ENCODE measurements at regions not wholly inside any gene's neighbourhood (a gene's known extent, or its start where the extent isn't known, plus 50 kb on each side); places are given as distances from the start of the nearest gene placed in this dataset.

- Histone ChIP-seq H3K9ac (ENCODE audit: low read length) (no peak overlapping the region), H2AFZ (ENCODE audit: low read depth, low read length, poor library complexity, severe bottlenecking) (no peak overlapping the region), H3K9me2 (ENCODE audit: insufficient read depth) (no peaks in the 10 kb centered on the region), H3K4me1 (ENCODE audit: control insufficient read depth in 1 of 2, insufficient read depth in 2 of 2, low read length in 2 of 2) (no peaks in the 10 kb centered on the region), H4K20me1 (ENCODE audit: insufficient read depth) (no peaks in the 10 kb centered on the region), H3K27ac (ENCODE audit: low read depth, low read length) (no peak overlapping the region), H3K4me3 (replicated peaks in 1 of 2; ENCODE audit: low read depth in 1 of 2, low read length in 2 of 2) (no peak overlapping the region), H3K9me3 (ENCODE audit: control insufficient read depth in 1 of 2, insufficient read depth in 1 of 2, low read depth in 1 of 2, low read length in 2 of 2) (no peaks in the 10 kb centered on the region), H3K27me3 (ENCODE audit: insufficient read depth, low read length) (no peaks in the 10 kb centered on the region), H3K4me2 (ENCODE audit: low read length) (no peak overlapping the region), H3K79me2 (ENCODE audit: insufficient read depth, low read length) (no peaks in the 10 kb centered on the region), H3K36me3 (ENCODE audit: control insufficient read depth in 1 of 2, insufficient read depth in 2 of 2, low read length in 2 of 2) (no peaks in the 10 kb centered on the region)
- ATAC-seq (no peak), DNase-seq (ENCODE audit: low read depth, low spot score) (no peak)
- ChIA-PET CTCF (no interaction called here), RAD21 (ENCODE audit: low non-redundant PET in 1 of 2, low total read pairs in 2 of 2, uncharacterized antibody in 2 of 2, unreplicated experiment in 2 of 2) (no interaction called here), POLR2A (no interaction called here)
- TF ChIP-seq EZH2phosphoT487 (IDR thresholded peaks at IDR 0.05; ENCODE audit: borderline replicate concordance) = no peak
- no peak for TF ChIP-seq POLR2A (IDR thresholded peaks at IDR 0.05; ENCODE audit: borderline replicate concordance, extremely low read depth, insufficient read depth, insufficient read length)
- TF ChIP-seq, protein P1, sequence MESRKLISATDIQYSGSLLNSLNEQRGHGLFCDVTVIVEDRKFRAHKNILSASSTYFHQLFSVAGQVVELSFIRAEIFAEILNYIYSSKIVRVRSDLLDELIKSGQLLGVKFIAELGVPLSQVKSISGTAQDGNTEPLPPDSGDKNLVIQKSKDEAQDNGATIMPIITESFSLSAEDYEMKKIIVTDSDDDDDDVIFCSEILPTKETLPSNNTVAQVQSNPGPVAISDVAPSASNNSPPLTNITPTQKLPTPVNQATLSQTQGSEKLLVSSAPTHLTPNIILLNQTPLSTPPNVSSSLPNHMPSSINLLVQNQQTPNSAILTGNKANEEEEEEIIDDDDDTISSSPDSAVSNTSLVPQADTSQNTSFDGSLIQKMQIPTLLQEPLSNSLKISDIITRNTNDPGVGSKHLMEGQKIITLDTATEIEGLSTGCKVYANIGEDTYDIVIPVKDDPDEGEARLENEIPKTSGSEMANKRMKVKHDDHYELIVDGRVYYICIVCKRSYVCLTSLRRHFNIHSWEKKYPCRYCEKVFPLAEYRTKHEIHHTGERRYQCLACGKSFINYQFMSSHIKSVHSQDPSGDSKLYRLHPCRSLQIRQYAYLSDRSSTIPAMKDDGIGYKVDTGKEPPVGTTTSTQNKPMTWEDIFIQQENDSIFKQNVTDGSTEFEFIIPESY (IDR thresholded peaks at IDR 0.05; ENCODE audit: extremely low read depth, insufficient replicate concordance, low read length) = no peak
- no peak for TF ChIP-seq YY1 (IDR thresholded peaks at IDR 0.05; ENCODE audit: extremely low read depth, insufficient replicate concordance, low read depth, low read length)
- no peak for TF ChIP-seq ZFX (IDR thresholded peaks at IDR 0.05)
- no peak for TF ChIP-seq EZH2 (IDR thresholded peaks at IDR 0.05)
- no peak for TF ChIP-seq POLR2AphosphoS5 (IDR thresholded peaks at IDR 0.05; ENCODE audit: low read depth, low read length)
- no peak for TF ChIP-seq EGR1 (IDR thresholded peaks at IDR 0.05; ENCODE audit: low read depth)
- TF ChIP-seq SIN3A (IDR thresholded peaks at IDR 0.05; ENCODE audit: low read depth) = no peak
- no peak for TF ChIP-seq MAX (IDR thresholded peaks at IDR 0.05)
- no peak for TF ChIP-seq TCF7L2 (IDR thresholded peaks at IDR 0.05; ENCODE audit: borderline replicate concordance, extremely low read depth, insufficient read depth, insufficient read length)
- no peak for TF ChIP-seq ZNF274 (IDR thresholded peaks at IDR 0.05; ENCODE audit: low read depth, low read length)
- TF ChIP-seq CEBPB (IDR thresholded peaks at IDR 0.05; ENCODE audit: low read depth) = no peak
- no peak for TF ChIP-seq SP1 (IDR thresholded peaks at IDR 0.05; ENCODE audit: low read depth)
- no peak for TF ChIP-seq ATF3 (IDR thresholded peaks at IDR 0.05)
- TF ChIP-seq SRF (IDR thresholded peaks at IDR 0.05; ENCODE audit: low read depth) = no peak
- TF ChIP-seq RAD21 (IDR thresholded peaks at IDR 0.05; ENCODE audit: low read depth) = no peak
- no peak for TF ChIP-seq CTCF (IDR thresholded peaks at IDR 0.05 in 2 of 3, conservative IDR thresholded peaks at IDR 0.05 in 1 of 3; ENCODE audit: borderline replicate concordance in 1 of 3, insufficient read depth in 1 of 3, low read depth in 2 of 3, low read length in 2 of 3)
- no peak for TF ChIP-seq ELF1 (IDR thresholded peaks at IDR 0.05; ENCODE audit: borderline replicate concordance, low read depth)
- intact Hi-C loops (cut with micrococcal nuclease) = no loop called here
- no TSS peak for BruUV-seq (replicated peaks)
Observed at GRCh38 chr9:88291856-88292255, 96.4 kb upstream of the SPIN1 start.
